Gastrocnemius medialis (tissue), 4 donors: ENCODE measurements at regions not wholly inside any gene's neighbourhood (a gene's known extent, or its start where the extent isn't known, plus 50 kb on each side); places are given as distances from the start of the nearest gene placed in this dataset.

Experiments used
- ATAC-seq, 2 donors: fragments of 150-250 bp; one replicate each; pipeline ENCODE4 v1.9.1; 2016
- DNase-seq, 2 donors: peaks; one replicate each; pipeline ENCODE4 v3.0.0-alpha.2; 2019
- H3K27ac ChIP-seq, 4 donors: fragments of 200-600 bp; sonication (generic); 1 replicate in 1 of 4; 2 replicates in 3 of 4; pipeline ENCODE4 v1.5.1; 2016 to 2018; ENCODE audit warnings: mild to moderate bottlenecking in 2 of 4, moderate library complexity in 1 of 4
- H3K27me3 ChIP-seq, 3 donors: fragments of 200-600 bp; sonication (generic) in 2 of 3; 1 replicate in 1 of 3; 2 replicates in 2 of 3; pipeline versions ENCODE4 v1.5.1 to v1.6.0; 2016 to 2019; ENCODE audit warnings: mild to moderate bottlenecking in 1 of 3, moderate library complexity in 1 of 3
- H3K36me3 ChIP-seq, 2 donors: fragments of 200-600 bp; sonication (generic) in 1 of 2; one replicate each; pipeline ENCODE4 v1.5.1; 2017 to 2018
- H3K4me1 ChIP-seq, 2 donors: fragments of 200-600 bp; sonication (generic) in 1 of 2; one replicate each; pipeline ENCODE4 v1.5.1; 2016 to 2017; ENCODE audit warnings: mild to moderate bottlenecking in 2 of 2
- H3K4me3 ChIP-seq, 4 donors: fragments of 200-600 bp; sonication (generic) in 3 of 4; 1 replicate in 1 of 4; 2 replicates in 3 of 4; pipeline ENCODE4 v1.5.1; 2016 to 2019; ENCODE audit warnings: mild to moderate bottlenecking in 2 of 4
- H3K9me3 ChIP-seq, 3 donors: fragments of 200-600 bp; sonication (generic) in 2 of 3; 1 replicate in 1 of 3; 2 replicates in 2 of 3; pipeline ENCODE4 v1.5.1; 2016 to 2019
- POLR2A ChIP-seq, 2 donors: fragments of 450-650 bp; IDR thresholded peaks; one replicate each; pipeline ENCODE4 v1.6.1; 2017; ENCODE audit warnings: antibody characterized with exemption in 2 of 2, mild to moderate bottlenecking in 2 of 2, moderate library complexity in 2 of 2
- in situ Hi-C, 4 donors: fragments of 200-750 bp; cut with MboI; loops; one replicate each; pipeline versions ENCODE4 v1.15.0 to v1.8.0; 2017; ENCODE audit warnings: low sequenced_read_pairs in 4 of 4
- intact Hi-C: fragments of 100-400 bp; cut with DNase I; formaldehyde crosslinking; loops from one replicate; pipeline ENCODE4 v1.15.1; 2023; ENCODE audit warnings: low total_unique reads
- TF ChIP-seq, protein P1 (sequence below), 5 experiments: fragments of 450-650 bp in 3 of 5; fragments of 200-600 bp in 2 of 5; sonication (generic) in 2 of 5; IDR thresholded peaks in 4 of 5; conservative IDR thresholded peaks in 1 of 5; 1 replicate in 4 of 5; 2 replicates in 1 of 5; pipeline ENCODE4 v1.5.1; 2016 to 2019; ENCODE audit warnings: antibody characterized with exemption in 5 of 5, mild to moderate bottlenecking in 3 of 5, moderate library complexity in 3 of 5

DNA sequence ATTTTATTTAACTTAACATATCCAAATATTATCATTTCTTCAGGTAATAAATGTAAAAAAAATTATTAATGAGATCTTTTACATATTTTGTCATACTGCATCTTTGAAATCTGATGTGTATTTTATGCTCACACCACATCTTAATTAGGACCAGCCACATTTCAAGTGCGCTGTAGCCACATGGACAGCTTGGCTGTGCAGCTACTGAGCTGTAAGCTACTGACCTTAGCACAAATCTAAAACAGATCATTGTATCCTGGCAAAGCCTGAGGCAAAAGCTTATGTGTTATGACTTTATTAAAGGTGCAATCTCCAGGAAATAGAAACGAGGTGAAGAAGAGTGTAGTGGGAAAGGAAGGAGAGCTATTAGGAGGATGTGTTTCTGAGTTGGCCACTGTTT lies 126.7 kb upstream of the UBE2E2 start:
- no peak overlapping the region for H3K4me3 ChIP-seq
- no peaks in the 10 kb centered on the region for H3K36me3 ChIP-seq
- intact Hi-C loops (no loop called here), in situ Hi-C loops (no loop called here)
- H3K9me3 ChIP-seq, result no peaks in the 10 kb centered on the region
- ATAC-seq, result no peak
- H3K27ac ChIP-seq, result no peak overlapping the region
- H3K27me3 ChIP-seq, result no peaks in the 10 kb centered on the region
- DNase-seq, result no peak
- TF ChIP-seq POLR2A (IDR thresholded peaks at IDR 0.05), result no peak
- TF ChIP-seq, protein P1, sequence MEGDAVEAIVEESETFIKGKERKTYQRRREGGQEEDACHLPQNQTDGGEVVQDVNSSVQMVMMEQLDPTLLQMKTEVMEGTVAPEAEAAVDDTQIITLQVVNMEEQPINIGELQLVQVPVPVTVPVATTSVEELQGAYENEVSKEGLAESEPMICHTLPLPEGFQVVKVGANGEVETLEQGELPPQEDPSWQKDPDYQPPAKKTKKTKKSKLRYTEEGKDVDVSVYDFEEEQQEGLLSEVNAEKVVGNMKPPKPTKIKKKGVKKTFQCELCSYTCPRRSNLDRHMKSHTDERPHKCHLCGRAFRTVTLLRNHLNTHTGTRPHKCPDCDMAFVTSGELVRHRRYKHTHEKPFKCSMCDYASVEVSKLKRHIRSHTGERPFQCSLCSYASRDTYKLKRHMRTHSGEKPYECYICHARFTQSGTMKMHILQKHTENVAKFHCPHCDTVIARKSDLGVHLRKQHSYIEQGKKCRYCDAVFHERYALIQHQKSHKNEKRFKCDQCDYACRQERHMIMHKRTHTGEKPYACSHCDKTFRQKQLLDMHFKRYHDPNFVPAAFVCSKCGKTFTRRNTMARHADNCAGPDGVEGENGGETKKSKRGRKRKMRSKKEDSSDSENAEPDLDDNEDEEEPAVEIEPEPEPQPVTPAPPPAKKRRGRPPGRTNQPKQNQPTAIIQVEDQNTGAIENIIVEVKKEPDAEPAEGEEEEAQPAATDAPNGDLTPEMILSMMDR (IDR thresholded peaks at IDR 0.05 in 4 of 5, conservative IDR thresholded peaks at IDR 0.05 in 1 of 5), result no peak
- peaks cover 21 to 24% of the 10 kb centered on the region in 2 donors for H3K4me1 ChIP-seq

DNA sequence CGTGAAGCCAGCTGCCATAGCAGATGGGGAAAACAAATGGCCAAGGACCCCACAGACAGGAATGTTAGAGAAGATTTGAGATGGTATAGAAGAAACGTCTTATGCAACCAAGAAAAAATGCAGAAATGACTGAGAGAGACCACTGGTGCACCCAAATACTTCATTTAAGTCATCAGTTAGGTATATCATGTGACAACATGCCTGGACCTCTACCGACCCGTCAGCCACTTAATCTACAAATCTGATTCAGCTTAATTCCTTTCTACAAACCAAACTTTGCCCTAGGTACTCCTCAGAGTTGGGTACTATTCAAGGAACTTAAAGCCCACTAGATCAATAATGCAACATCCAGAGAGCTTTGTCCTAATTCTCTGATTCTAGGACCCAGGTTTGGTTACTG lies 126.0 kb upstream of the UBE2E2 start:
- Histone ChIP-seq H3K4me1 (peaks cover 21 to 24% of the 10 kb centered on the region in 2 donors), H3K27me3 (no peaks in the 10 kb centered on the region), H3K36me3 (no peaks in the 10 kb centered on the region), H3K27ac (no peak overlapping the region), H3K9me3 (no peaks in the 10 kb centered on the region), H3K4me3 (no peak overlapping the region)
- in situ Hi-C loops, result no loop called here
- no peak for ATAC-seq
- DNase-seq, result no peak
- intact Hi-C loops, result no loop called here
- TF ChIP-seq, protein P1 (IDR thresholded peaks at IDR 0.05 in 4 of 5, conservative IDR thresholded peaks at IDR 0.05 in 1 of 5), result no peak
- TF ChIP-seq POLR2A (IDR thresholded peaks at IDR 0.05), result no peak

- in situ Hi-C loops, result no loop called here
- intact Hi-C loops, result no loop called here
- no peak overlapping the region for H3K4me3 ChIP-seq
- no peak for TF ChIP-seq POLR2A (IDR thresholded peaks at IDR 0.05)
- TF ChIP-seq, protein P1 (IDR thresholded peaks at IDR 0.05 in 4 of 5, conservative IDR thresholded peaks at IDR 0.05 in 1 of 5), result no peak
- no peak overlapping the region for H3K27ac ChIP-seq
- no peaks in the 10 kb centered on the region for H3K9me3 ChIP-seq
- H3K36me3 ChIP-seq, result no peaks in the 10 kb centered on the region
- no peaks in the 10 kb centered on the region for H3K27me3 ChIP-seq
- H3K4me1 ChIP-seq, result peaks cover 21 to 24% of the 10 kb centered on the region in 2 donors
- ATAC-seq (no peak), DNase-seq (no peak)
These were observed 124.4 kb upstream of the UBE2E2 start for GRCh38 chr3:23078735-23079134.

- Histone ChIP-seq H3K36me3 (no peaks in the 10 kb centered on the region), H3K27me3 (no peaks in the 10 kb centered on the region), H3K9me3 (no peaks in the 10 kb centered on the region), H3K4me3 (peak overlapping the region; percentile 23 to 48 (median 34)), H3K4me1 (peaks cover 16 to 22% of the 10 kb centered on the region in 2 donors), H3K27ac (no peak overlapping the region)
- in situ Hi-C loops, result no loop called here
- DNase-seq (no peak), ATAC-seq (peak in 1 of 2 donors; percentile 44)
- no peak for TF ChIP-seq POLR2A (IDR thresholded peaks at IDR 0.05)
- TF ChIP-seq, protein P1 (IDR thresholded peaks at IDR 0.05 in 4 of 5, conservative IDR thresholded peaks at IDR 0.05 in 1 of 5), result no peak
- intact Hi-C loops, result no loop called here
These were observed 123.2 kb upstream of the UBE2E2 start for GRCh38 chr3:23079976-23080375.

DNA sequence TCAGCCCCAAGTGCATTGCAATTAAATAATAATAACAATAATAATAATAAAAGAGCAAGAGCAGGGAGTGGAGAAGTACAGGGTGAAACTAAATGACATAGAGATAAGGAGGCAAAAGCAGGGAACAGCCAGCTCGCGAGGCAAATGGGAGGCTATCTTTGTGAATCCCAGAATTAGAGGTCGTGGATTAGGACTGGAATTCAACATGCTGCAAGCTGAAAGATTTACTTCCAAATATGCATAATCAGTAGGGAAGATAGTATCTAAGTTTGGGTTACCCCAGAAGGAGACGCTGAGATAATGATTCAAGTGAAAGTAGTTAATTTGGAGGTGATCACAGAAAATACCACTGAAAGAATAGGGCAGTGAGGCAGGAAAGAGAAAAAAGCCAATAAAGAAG lies 119.4 kb upstream of the UBE2E2 start:
- in situ Hi-C loops (no loop called here), intact Hi-C loops (no loop called here)
- Histone ChIP-seq H3K4me3 (no peak overlapping the region), H3K27ac (no peak overlapping the region), H3K9me3 (no peaks in the 10 kb centered on the region), H3K4me1 (peaks cover 0 to 11% of the 10 kb centered on the region in 2 donors), H3K36me3 (no peaks in the 10 kb centered on the region), H3K27me3 (no peaks in the 10 kb centered on the region)
- TF ChIP-seq, protein P1 (IDR thresholded peaks at IDR 0.05 in 4 of 5, conservative IDR thresholded peaks at IDR 0.05 in 1 of 5), result no peak
- no peak for TF ChIP-seq POLR2A (IDR thresholded peaks at IDR 0.05)
- ATAC-seq (no peak), DNase-seq (no peak)
